HG02981 (cell line): ENCODE measurements at regions not wholly inside any gene's neighbourhood (a gene's known extent, or its start where the extent isn't known, plus 50 kb on each side); places are given as distances from the start of the nearest gene placed in this dataset.

Experiments
- ATAC-seq: cut with Tn5 transposase; IDR thresholded peaks from one replicate; pipeline ENCODE4 v1.9.1; 2021; ENCODE audit warnings: mild to moderate bottlenecking, moderate library complexity; ENCODE audit not compliant: unreplicated experiment

- no peak for ATAC-seq
These were observed 486.4 kb downstream of the BCL11A start for GRCh38 chr2:60067006-60067405.

DNA sequence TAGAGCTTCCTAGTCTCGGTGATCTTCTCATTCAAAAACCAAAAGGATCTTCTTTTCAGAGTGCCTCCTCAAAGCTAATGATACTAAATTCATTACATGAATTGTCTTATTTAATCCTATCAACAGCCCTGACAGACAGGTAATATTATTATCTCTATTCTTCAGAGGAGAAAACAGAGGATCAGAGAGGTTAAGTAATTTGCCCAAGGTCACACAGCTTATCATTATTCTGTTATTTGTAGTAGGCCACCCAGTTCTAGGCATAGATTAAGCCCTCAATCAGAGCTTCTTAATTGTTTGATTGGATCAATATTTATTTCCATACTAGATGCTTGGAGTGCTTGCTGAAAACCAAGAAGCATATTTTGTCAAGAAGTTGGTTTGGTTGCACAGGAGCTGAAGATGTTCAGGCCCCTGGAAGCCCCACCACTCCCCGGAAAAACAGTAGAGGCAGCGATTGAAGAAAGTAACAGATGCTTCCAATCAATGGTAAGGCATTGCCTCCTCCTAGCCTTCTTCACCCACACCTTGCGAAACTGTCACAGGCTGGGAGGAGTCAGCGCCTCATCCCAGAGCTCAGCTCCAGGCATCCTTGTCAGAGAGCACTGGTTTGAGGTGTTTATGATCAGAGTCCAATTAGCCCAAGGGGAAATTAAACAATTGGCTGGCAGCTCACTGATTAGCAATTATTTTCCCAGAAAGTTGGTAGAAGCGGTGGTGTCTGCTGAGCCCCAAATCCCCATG, 487.2 kb downstream of the BCL11A start:
- no peak for ATAC-seq

- ATAC-seq, result no peak
These were observed 488.6 kb downstream of the BCL11A start for GRCh38 chr2:60064687-60065389.

DNA sequence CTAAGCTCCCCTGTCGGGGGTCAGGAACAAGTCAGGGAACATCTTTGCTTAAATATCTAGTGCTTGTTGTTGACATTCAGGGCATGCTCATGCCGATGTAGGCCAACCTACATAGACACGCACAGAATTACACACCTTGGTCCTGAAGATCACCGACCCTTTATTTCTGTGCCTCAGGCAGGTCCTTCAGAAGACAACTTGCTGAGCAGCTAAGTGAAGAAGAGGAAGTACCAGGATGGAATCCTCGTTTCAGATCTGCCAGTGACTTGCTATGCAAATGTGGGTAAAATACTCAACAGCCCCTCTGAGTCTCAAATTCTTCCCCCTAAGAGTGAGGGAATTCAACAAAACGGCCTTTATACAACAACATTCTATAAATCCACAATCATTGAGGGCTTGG, 494.7 kb downstream of the BCL11A start:
- no peak for ATAC-seq

DNA sequence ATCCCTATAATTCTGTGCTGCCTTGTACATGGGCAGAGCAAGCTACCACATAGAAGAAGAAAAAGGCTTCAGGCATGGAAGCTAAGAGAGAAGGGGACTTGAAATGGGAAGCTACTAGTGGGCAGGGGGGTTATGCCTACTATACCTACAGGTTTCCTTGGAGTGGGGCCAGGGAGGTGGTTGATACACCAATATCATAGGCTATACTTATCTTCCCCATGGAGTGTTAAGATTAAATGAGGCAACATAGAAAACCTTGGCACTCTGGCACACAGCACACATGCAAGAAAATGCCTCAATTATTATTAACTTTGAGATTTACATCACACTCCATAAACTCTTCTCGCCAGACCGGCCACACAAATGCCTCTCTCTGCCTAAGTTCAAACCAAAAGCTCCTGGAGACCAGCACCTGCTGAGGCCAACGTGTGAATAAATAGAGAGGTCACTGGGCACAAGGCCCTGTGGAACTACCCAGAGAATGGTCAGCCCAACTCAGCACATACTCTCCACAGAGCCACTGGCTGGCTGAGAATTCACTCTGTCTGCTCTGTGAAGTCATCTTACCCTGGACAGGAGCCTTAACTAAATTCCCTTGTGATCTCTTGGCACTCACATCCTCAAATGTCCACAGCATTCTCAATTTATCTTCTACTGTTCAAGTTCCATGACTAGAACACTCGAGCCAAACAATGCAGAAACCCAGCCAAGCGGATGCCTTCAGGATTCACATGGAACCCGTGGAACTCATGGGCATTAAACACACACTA, 498.7 kb downstream of the BCL11A start:
- no peak for ATAC-seq

DNA sequence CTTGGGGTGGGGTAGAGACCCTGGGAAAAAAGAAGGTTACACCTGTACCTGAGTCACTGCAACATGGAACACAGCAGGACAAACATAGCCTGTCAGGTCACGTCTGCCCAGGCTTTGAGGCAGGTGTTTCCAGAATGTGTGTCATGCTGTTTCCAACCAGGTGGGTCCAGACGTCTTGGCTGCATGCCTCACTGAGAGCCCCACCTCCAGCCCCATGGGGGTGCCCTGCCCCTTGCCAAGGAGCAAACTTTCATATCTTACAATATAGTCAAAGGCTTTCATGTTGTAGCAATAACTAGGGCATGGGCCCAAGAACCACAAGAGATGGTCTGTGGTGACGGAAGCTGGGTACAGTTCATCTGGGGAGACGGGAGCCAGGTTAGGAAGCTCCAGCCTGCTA, 499.7 kb downstream of the BCL11A start:
- no peak for ATAC-seq

DNA sequence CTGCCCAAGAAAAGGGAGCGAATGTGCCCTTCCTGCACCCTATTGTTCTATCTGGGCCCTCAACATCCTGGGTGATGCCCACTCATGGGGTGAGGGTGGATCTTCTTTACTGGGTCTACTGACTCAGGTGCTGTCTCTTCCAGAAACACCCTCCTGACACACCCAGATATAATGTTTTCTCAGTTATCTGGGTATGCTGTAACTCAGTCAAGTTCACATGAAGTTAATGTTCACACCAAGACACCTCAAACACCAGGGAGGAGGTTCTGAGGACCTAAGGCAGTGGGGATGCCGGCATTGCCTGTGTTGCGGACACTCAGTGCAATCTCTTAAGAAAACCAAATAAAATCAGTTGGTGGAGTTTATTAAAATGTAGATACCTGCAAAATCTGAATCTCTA, 500.9 kb downstream of the BCL11A start:
- no peak for ATAC-seq

DNA sequence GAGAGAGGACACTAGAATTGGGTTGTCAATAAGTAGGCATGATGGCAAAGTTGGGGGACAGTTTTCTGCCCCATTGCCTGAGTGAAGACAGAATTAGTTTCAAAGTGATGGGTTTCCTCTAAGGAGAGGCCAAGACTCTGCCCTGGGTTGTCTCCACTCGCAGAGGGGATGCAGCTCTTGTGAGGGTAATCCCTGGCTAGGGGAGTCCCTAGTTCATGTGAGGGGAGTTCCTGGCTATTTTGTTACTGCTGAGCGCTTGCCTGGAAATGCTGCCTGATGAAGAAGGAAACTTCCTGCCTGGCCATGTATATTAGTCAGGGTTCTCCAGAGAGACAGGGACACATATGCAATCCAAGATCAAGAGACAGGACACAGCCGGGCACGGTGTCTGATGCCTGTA, 501.5 kb downstream of the BCL11A start:
- ATAC-seq, result no peak

- ATAC-seq, result no peak
These were observed 505.4 kb downstream of the BCL11A start for GRCh38 chr2:60047944-60048525.

GRCh38 chr2:60047347-60047746, 506.1 kb downstream of the BCL11A start:
- no peak for ATAC-seq

DNA sequence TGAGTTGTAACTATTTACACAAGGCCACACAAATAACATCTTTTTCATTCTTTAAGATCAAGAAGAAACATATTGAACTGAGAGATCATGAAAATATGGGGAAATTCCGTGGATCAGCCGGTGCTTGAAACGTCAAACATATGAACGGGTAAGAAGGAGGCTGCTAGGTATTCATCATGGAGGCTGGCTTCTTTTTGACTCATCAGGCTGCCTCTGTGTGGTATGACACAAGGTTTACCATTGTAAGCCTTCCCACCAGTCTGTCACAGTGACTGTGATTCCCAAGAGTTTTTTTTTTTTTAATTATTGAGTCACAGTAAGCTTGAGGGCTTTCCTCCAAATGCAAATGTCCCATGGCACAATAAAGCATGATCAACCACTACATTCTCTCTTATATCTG, 506.9 kb downstream of the BCL11A start:
- ATAC-seq, result no peak

DNA sequence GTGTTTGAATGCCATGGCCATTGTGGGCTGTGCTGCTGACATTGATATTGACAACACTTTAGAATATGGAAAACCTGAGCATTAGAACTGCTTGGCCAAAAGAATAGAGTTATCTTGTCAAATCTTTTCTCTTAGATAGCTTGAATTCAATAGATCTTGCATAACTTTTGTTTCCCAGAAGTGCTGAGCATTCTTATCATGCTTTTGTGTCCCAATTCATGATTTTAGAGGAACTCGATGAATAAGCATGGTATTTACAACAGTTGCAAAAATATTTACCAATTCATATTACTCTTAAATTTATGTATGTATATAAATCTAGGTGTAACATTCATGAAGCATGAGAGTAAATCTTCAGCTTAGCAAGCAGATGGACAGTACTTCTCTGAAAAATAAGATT, 508.0 kb downstream of the BCL11A start:
- no peak for ATAC-seq

GRCh38 chr2:60044484-60044883, 509.0 kb downstream of the BCL11A start:
- no peak for ATAC-seq

GRCh38 chr2:60042023-60042422, 511.4 kb downstream of the BCL11A start:
- ATAC-seq, result no peak

GRCh38 chr2:60033325-60033724, 520.1 kb downstream of the BCL11A start:
- ATAC-seq, result no peak

GRCh38 chr2:60029566-60029883, 523.9 kb downstream of the BCL11A start:
- no peak for ATAC-seq

GRCh38 chr2:60028849-60029565, 524.4 kb downstream of the BCL11A start:
- ATAC-seq, result no peak

- no peak for ATAC-seq
These were observed 528.0 kb downstream of the BCL11A start for GRCh38 chr2:60025496-60025895.

DNA sequence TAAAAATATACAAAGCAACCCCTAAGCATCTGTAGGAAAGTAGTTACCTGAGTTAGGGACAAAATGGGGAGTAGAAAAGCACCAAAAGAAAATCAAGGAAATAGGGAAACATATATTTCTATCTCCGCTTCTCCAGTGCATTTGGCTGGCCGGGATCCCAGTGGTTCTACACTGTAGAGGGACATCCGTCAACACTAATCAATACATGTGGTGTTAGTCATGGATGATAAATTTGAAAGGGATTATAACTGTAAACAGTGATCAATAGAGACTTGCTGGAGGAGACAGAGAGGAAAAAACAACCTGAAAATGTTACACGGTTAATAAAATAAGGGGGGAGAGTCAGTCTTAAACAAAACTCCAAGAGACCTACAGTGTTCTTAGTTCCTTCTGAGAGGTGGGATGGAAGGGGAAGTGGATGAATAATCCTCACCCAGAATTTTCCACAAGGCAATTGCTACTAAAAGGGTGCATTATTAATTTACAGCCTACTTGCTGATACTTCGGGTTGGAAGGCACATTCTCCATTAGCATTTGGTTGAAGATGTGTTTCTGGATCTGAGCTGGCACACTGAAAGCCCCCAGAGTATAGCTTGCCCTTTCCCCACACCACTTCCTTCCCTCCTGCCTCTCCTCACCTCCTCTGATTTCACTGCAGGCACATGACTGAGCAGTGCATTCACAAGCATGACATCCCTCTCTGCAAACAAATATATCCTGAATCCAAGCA, 530.0 kb downstream of the BCL11A start:
- no peak for ATAC-seq

GRCh38 chr2:60007671-60008070, 545.8 kb downstream of the BCL11A start:
- ATAC-seq, result no peak
